SH-SY5Y (cell line): ENCODE measurements at regions not wholly inside any gene's neighbourhood (a gene's known extent, or its start where the extent isn't known, plus 50 kb on each side); places are given as distances from the start of the nearest gene placed in this dataset.

Experiments
- GATA2 ChIP-seq: IDR thresholded peaks from 2 replicates; pipeline ENCODE4 v1.6.1; 2011; ENCODE audit warnings: mild to moderate bottlenecking, low read depth, low read length
- GATA3 ChIP-seq: IDR thresholded peaks from 2 replicates; pipeline ENCODE4 v1.6.1; 2011; ENCODE audit warnings: low read depth, mild to moderate bottlenecking, low read length, moderate library complexity

DNA sequence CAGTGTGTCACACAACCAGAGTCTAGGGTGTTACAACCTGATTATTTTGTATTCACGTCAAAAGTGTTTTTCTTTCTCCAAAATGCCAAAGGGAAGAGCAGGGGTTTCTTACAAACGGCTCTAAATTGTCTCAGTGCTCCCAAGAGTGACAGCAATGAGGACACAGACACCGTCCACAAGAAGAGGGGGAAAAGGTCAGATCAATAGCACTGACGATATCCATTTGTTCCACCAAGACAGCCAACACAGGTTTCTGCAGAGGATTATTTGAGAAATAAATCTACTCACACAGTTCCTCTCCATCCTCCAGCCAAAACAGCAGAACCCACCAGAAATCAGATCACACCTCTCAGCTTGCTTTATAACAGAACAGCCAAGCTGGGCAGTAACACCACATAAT lies 193.9 kb downstream of the SEC16B start:
- TF ChIP-seq GATA3 (no peak), GATA2 (no peak)
